GM21447 (cell line): ENCODE measurements at regions not wholly inside any gene's neighbourhood (a gene's known extent, or its start where the extent isn't known, plus 50 kb on each side); places are given as distances from the start of the nearest gene placed in this dataset.

ENCODE experiments used
- ATAC-seq: cut with Tn5 transposase; IDR thresholded peaks from one replicate; pipeline ENCODE4 v1.9.1; 2021; ENCODE audit not compliant: unreplicated experiment

GRCh38 chr13:31049833-31050232 lies 111.9 kb downstream of the HSPH1 start:
- no peak for ATAC-seq

GRCh38 chr13:31049083-31049482 lies 112.6 kb downstream of the HSPH1 start:
- no peak for ATAC-seq

GRCh38 chr13:31048521-31048920 lies 113.2 kb downstream of the HSPH1 start:
- ATAC-seq = no peak

GRCh38 chr13:31046711-31047279 lies 114.3 kb downstream of the TEX26 start:
- no peak for ATAC-seq

GRCh38 chr13:31045286-31046081 lies 113.0 kb downstream of the TEX26 start:
- peak; percentile 58 for ATAC-seq

GRCh38 chr13:31044364-31045285 lies 112.2 kb downstream of the TEX26 start:
- ATAC-seq = peak; percentile 74

- no peak for ATAC-seq
These were observed 111.5 kb downstream of the TEX26 start for GRCh38 chr13:31043957-31044356.

- ATAC-seq = no peak
These were observed 110.2 kb downstream of the TEX26 start for GRCh38 chr13:31042481-31043165.

- ATAC-seq = no peak
These were observed 109.6 kb downstream of the TEX26 start for GRCh38 chr13:31042049-31042448.

- ATAC-seq = peak; percentile 77
These were observed 106.5 kb downstream of the TEX26 start for GRCh38 chr13:31038834-31039552.

GRCh38 chr13:31037874-31038500 lies 105.5 kb downstream of the TEX26 start:
- ATAC-seq = no peak

- no peak for ATAC-seq
These were observed 104.6 kb downstream of the TEX26 start for GRCh38 chr13:31036731-31037695.

- ATAC-seq = no peak
These were observed 102.9 kb downstream of the TEX26 start for GRCh38 chr13:31035185-31035965.

- ATAC-seq = no peak
These were observed 100.2 kb downstream of the TEX26 start for GRCh38 chr13:31032528-31033113.

GRCh38 chr13:31031482-31031881 lies 99.0 kb downstream of the TEX26 start:
- no peak for ATAC-seq

GRCh38 chr13:31029102-31029501 lies 96.6 kb downstream of the TEX26 start:
- ATAC-seq = no peak

GRCh38 chr13:31027136-31027535 lies 94.7 kb downstream of the TEX26 start:
- no peak for ATAC-seq
